HG03469 (cell line): ENCODE measurements at regions not wholly inside any gene's neighbourhood (a gene's known extent, or its start where the extent isn't known, plus 50 kb on each side); places are given as distances from the start of the nearest gene placed in this dataset.
"Not testable (repeated sequence)": the region's sequence is repeated elsewhere in the genome, so short reads cannot be mapped to it uniquely, and the experiment has no call there.

Source experiments
- ATAC-seq: cut with Tn5 transposase; IDR thresholded peaks from one replicate; pipeline ENCODE4 v1.9.1; 2021; ENCODE audit warnings: mild to moderate bottlenecking, moderate library complexity, moderate number of reproducible peaks; ENCODE audit not compliant: unreplicated experiment

DNA sequence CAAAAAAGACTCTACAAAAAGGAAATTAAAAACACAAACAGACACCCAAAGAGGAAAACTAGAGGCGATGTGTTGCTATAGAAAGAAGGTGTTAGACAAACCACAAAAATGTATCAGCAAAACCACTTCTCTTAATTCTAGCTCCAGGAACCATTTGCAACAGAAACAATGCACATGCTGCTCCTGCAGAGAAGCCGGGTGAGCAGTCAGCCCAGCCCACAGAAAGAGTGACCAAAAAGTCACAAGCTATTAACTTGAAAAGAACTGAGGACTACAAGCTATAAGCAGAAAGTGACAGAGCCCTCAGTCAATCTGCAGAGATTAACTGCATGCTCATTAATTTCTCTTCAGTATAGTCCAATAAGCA is 96.2 kb upstream of the KLHL13 start:
- ATAC-seq: peak; percentile 80

DNA sequence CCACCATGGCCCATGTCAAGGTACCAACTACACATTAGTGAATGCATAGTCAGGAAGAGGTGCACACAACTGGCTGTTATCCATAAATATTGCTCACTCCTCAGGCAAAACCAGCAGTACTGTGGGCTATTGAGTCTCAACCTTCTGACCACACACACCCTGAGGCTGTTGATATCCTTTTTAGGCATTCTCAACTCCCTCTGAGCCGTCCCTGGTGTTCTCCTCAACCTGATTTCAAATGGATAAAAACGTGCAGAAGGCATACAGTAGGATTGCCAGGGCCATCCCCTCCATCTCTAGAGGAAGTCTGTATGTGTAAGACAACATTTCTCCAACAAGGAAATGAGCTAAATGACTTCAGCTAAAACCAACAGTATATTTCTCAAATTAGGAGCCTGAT is 98.7 kb upstream of the KLHL13 start:
- ATAC-seq: no peak

DNA sequence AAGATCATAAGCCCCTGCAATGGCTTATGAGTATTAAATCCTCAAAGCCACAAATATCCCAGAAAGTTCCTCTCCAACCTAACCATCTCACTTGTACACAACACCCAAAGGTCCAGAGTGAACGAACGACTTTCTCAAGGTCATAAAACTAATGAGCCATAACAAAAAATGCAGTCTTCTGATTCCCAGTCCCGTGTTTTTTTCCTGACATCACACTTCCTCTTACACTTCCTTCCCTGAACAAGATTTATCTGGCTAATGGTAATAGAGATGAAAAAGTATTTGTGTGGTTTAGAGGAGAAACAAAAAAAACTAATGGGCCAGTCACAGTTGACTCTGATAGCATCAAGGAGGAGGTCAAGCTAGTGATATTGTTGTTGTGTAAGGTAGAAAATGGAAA is 99.5 kb upstream of the KLHL13 start:
- ATAC-seq: no peak

DNA sequence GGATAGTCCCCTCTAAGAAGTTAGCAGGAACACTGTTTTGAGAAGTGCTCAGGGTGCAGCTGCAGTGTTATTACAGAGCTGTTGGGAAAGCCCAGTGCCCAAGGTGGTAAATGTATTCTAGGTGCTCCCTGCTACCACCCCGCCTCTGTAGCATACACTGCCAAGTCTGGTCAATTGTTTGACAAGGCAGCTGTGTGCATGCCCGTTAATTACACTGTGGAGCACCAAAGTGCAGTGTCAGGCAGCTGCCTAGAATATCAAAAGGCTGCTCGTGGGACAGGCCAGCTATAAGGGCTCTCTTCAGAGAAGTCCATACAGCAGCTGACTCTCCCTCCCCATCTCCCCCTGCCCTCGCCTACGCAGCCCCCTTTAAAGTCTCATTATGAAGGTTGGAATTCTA is 99.9 kb upstream of the KLHL13 start:
- ATAC-seq: no peak

DNA sequence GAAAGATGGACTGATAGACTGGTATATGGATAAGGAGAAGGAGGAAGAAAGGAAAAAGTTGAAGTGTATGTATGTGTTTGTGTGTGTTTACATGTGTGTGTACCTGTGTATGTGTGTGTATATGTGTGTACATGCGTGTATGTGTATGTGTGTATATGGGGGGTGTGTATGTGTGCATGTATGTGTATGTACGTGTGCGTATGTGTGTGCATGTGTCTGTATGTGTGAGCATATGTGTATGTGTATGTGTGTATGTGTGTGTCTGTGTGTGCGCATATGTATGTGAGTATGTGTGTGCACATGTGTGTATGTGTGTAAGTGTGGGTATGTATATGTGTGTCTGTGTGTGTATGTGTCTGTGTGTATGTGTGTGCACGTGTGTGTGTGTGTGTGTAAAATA is 101.5 kb upstream of the KLHL13 start:
- no peak for ATAC-seq

DNA sequence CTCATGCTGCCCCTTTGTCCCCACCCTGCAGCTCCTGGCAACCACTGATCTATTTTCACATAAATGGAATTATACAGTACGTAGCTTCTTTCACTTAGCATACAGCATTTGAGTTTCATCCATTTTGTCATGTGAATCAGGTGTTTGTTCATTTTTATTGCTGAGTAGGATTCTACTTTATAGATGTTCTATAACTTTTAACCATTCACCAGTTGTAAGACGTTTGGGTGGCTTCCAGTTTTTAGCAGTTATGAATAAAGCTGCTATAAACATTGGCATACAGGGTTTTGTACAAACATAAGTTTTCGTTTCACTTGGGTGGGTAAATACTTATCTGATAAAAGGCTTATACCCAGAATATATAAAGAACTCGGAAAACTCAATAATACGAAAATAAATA is 102.3 kb upstream of the KLHL13 start:
- ATAC-seq: no peak

DNA sequence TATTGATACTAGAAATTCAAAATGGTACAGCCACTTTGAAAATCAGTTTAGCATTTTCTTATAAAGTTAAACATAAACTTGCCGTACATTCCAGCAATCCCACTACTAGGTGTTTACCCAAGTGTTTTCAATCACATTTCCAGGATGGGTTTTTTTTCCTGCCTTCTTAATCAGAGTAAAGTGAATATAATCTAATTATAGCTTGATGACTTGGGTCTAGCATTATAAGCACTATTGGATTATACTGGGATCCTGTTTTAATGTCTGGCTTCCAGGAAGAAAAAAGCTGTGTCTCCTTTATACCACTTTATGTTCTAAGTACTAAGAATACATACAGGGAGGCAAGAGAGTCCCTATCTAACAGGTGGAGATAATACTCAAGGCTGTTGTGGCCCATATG is 103.3 kb upstream of the KLHL13 start:
- no peak for ATAC-seq

DNA sequence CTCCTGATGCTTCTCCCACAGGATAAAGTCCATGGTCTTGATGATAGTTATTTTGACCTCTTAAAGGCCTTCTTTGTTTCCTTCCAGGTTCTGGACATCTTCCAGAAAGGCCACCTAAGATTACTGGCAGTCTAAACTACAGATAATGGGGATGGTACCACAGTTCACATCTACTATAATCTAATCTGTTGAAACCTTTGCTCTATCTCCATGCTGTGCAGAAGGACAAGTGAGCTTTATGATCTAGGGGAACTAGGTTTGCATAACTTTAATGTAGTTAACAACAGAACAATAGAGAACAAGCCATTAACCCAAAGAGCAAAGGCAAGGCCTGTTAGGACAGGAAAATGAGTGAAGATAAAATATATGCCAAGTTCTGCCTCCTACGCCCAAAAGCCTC is 103.9 kb upstream of the KLHL13 start:
- no peak for ATAC-seq

DNA sequence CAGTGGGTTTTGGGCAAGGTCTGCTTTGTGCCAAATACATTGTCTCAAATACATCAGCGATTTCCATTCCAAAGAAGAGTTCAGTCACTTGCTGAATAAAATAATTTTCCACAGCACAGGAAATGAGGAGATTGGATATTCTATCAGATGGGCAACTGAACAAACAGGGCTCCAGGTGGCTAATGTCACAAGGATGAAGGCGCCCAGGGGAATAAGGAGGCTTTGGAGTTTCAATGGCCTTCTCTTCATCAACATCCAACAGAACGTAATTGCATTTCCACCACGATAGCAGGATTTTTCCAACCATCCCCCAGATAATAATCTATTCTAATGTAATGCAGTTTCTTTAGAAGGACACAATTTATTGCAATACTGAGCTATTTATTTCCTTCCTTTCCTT is 104.7 kb upstream of the KLHL13 start:
- ATAC-seq: no peak

DNA sequence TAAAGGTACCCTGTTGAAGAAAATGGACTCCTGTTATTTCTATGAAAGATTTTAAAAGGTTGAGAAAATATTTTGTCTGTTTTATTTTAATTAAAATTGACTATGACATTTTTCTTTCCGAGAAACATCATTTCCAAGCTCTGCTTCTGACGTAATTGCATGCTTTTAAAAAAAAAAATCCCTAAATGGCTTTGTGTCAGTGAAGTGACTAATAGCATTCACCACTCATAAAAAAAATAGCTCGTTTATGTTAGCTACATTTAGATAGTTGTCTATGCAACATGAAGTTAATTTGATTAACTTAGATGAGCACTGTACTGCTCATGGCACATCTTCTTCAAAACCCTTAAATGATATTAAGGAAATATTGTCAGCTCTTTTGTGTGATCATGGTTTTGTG is 105.1 kb upstream of the KLHL13 start:
- no peak for ATAC-seq

DNA sequence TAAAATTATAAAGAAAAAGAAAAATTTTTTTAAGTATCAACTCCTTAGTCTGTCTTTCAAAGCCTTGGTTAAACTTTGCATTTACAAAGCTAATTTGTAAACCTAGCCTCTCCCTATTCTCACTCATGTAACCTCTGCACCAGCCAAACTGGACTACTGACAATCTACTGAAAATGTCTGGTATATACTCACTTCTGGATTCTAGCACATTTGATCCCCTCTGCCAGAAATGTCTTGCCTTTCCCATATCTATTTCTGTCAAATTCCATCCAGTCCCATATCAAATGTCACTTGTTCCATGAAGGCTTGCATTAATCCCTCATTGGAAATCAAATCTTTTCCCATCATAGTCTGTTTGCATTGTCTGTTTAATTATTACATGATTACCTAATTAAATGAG is 105.8 kb upstream of the KLHL13 start:
- ATAC-seq: no peak

DNA sequence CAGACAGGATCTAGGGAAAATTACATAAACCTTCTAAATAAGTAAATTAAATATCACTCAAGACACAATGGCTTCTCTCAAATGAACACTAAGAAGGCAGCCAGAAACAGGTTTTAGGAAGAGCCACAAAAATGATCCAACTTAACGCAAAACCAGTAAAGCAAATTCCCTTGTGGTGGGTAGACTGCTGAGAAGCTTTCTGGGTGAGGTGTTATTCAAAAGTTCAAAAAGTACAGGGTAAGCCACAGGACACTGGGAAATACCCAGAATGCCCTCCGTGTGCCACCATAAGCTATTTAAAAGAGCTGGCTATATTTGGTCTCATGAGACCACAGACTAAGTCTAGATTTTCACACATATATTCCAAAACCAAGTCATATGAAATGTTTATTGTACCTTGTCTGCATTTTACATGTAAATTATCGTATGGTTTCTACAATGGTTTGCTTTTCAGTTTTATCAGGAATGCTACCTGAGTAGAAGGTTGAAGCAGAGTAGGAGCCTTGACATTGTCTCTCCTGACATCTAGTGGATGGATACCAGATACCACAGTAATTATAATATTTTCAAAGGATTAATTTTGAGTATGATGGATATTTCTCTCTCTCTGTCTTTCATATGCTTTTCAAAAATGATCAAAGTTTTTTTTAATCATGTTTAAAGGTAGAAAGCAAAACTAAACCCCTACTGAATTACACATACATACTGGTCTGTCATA is 109.3 kb upstream of the KLHL13 start:
- ATAC-seq: peak; percentile 78

DNA sequence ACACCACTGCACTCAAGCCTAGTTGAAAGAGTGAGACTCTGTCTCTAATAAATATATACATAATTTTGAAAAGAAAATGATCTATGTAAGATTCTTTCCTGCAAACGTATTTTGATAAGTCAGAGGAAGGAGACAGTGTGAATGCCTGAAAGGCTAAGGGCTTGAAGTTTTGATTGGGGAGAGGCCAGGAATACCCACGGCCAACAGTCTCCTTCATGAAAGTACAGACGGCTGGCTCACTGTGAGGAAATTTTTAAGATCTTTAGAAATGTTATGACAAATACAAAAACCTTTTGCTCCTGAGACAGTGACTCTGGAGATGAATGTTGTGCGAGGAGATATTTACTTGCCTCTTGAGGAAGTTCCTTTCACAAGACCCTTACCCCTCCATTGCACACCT is 111.4 kb upstream of the KLHL13 start:
- no peak for ATAC-seq

DNA sequence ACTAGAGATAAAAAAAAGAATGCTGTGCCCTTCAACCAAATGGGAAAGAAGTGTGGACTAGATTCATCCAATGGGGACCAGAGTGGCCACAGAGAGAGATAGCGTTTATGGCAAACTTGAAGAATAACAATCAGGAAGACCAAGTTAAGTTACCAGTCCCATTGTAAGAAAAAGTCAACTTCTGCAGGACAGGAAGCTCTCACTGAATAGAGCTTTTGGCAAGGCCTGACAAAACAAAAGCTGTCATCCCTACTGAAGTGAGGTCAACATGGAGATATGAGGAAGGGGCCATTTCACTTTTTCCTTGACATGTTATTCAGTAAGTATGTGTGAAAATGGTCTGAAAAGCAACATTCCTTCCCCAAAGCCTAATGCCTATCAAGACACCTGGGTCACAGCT is 111.8 kb upstream of the KLHL13 start:
- ATAC-seq: no peak

DNA sequence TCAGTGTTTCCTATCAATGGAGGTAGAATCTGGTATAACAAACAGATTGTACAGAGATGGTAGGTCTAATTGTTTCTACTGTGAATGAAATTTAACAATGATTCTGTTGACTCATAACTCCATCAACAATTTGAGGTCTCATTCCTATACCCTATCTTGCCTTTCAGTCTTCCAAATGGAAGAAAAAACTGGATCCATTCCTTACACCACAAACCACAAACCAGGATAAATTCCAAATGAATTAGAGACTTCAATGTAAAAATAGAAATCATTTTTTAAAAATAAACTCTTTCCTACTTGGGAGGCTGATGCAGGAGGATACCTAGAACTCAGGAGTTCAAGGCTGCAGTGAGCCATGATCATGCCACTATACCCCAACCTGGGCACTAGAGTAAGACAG is 114.4 kb upstream of the WDR44 start:
- ATAC-seq: no peak

DNA sequence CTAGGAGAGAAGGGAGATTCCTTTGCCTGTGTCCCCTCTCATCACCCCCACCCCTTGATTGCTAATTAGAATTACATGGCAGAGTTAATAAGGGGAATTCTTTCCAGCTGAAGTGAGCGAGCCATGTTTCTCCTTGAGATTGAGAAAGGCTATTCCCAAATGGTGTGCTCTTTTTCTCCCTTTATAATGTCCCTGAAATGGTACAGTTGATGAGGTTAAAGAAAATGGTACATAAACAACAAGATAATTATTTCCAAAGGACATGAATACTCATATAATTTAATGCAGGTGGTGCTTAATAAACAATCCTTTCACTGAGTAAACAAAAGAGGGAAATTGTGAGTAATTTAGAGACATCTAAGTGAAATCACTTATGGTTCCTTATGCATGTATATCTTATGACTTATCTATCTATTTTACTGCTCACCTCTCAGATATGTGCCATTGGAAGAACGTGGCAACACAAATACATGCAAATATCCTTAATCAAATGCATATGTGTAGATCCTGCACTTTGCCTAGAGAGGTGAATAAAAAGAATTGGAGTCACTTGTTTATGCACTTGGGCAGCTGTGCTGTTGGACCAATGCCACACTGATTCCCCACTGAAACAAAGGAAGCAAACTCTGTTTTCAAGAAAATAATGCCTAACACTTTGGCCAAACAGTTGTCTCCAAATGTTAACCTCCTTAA is 106.6 kb upstream of the WDR44 start:
- no peak for ATAC-seq

DNA sequence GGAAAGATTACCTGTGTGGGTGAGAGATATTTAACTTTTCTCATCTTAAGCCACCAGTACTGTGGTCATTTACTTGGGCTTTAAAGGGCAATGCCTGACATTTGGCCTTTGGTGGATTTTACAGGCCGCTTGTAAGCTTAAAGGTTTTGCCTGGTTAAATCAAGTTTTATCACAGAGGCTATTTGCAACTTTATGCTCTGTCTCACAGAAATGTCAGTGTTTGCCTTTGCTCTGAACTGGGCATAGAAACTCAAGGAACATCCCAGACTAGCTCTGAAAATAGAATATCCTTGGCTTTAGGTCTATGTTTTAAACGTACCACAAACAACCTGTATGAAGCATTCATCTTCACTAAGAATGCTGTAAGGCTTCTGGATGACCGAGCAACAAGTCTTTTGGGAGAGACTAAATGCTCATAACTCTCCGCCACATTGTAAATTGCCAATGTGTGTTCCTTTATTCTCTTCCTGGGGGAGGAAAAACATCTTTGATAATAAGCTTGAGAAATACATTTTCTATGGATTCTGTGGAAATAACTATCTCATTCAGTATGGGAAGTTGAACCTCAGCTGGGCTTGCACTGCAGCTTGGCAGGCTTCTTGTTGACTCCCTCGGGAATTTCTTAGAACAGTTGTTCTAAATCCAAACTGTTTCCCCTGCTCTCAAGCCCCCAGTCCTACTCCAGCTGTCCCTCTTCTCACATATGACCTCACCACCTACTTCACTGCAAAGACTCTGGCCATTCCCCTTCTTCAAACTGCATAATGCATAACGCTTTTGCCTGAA is 105.8 kb upstream of the WDR44 start:
- no peak for ATAC-seq

DNA sequence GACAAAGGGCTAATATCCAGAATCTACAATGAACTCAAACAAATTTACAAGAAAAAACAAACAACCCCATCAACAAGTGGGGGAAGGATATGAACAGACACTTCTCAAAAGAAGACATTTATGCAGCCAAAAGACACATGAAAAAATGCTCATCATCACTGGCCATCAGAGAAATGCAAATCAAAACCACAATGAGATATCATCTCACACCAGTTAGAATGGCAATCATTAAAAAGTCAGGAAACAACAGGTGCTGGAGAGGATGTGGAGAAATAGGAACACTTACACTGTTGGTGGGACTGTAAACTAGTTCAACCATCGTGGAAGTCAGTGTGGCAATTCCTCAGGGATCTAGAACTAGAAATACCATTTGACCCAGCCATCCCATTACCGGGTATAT is 98.9 kb upstream of the WDR44 start:
- ATAC-seq: not testable (repeated sequence)

DNA sequence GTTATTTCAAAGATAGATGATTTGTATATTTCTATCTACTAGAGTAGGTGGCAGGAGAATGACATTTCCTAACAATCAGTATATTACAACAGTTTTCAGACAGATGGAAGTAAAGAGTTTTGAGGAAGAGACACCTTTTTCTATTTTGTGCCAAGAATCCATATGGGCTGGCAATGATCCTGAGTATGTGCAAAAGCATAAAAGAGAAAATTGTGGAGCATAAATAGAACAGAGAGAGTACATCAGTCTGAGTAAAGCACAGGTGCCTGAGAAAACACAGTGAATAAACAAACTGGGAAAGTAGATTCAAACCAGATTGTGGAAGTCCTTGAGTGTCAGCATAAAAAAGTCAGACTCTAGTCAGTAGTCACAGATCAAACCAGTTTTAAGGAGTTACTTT is 96.8 kb upstream of the WDR44 start:
- no peak for ATAC-seq

DNA sequence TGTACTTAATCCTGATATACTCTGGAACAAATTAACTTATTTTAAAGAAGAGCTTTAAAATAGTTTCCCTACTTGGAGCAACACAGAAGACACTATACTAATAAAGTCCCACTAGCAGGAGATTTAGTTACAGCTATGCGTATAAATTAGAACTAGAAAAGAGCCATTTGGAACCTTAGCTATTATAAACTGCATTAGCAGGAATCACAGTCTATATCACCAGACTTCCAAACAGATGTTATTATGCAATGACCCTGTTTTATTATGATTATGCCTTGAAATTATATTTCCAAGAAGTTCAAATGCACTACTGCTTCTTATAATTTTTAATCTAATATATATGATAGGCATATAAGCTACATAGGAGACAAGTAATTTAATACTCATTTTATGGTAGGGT is 95.5 kb upstream of the WDR44 start:
- no peak for ATAC-seq

DNA sequence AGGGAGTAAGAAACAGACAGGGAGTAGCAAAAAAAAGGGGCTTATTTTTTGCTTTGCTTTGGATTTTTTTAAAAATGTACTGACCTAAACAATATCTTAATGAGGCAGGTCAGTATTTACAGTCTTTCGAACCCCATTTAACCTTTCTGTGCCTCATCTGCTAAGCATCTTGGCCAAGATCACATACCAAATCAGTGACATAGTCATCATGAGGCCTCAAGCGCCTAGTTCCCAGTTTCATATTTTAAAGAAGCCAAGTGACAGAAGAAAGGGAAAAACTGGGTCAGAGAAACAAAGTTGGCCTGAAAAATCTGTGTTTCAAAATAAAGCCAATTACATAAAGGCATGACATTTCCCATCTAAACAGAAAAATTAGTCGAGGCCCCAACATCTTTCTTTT is 94.6 kb upstream of the WDR44 start:
- no peak for ATAC-seq

DNA sequence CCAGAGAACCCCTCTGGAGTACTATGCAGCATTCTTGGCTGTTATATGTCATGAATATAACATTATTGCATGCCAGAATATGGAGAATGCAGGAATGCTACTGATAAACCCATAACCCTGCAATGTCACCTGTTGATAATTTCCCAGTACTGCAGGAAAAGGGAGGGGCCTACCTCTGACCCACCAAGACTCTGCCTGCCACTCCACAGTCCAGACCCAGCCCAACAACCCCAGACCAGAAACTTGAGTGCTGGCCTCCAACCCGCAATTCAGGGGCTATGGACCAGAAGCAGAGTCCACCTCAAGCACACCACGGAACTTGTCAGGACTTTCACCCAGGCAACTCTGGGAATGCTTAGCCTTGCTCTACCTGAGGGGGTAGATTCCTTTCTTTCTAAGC is 92.9 kb upstream of the WDR44 start:
- ATAC-seq: no peak
